NCI-H82 treated with DMSO at 0.1 percent for 48 hours (cell line): ENCODE measurements at regions not wholly inside any gene's neighbourhood (a gene's known extent, or its start where the extent isn't known, plus 50 kb on each side); places are given as distances from the start of the nearest gene placed in this dataset.
"Not testable (repeated sequence)": the region's sequence is repeated elsewhere in the genome, so short reads cannot be mapped to it uniquely, and the experiment has no call there.

Experiments used
- DNase-seq: peaks from one replicate; lab custom pipeline; 2025; ENCODE audit not compliant: unreplicated experiment; lab: John Stamatoyannopoulos, UW

DNA sequence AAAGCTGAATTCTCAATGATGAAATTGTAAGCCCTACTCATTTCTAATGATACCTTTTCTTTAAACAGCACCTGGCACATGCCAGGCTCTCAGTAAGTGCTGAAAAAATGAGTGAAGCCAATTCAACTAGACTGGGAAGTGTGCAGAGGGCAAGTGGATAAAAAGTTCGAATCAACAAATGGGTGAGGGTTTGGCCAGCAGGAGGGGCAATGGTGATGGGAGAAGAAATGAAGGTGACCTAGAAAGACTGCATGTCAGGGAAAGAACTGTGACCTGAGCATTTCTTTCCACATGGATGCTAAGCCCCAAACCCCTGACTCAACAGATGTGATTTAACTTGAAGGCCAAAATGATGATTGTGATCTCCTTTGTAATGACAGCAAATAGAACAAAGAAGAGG is 54.6 kb downstream of the DKK1 start:
- DNase-seq: no peak

DNA sequence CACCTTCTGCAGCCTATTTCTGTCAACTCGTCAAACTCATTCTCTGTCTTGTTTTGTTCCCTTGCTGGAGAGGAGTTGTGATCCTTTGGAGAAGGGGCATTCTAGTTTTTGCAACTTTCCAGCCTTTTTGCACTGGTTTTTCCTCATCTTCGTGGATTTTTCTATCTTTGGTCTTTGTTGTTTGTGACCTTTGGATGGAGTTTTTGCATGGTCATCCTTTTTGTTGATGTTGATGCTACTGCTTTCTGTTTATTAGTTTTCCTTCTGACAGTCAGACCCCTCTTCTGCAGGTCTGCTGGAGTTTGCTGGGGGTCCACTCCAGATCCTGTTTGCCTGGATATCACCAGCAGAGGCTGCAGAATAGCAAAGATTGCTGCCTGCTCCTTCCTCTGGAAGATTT is 60.1 kb downstream of the DKK1 start:
- not testable (repeated sequence) for DNase-seq

DNA sequence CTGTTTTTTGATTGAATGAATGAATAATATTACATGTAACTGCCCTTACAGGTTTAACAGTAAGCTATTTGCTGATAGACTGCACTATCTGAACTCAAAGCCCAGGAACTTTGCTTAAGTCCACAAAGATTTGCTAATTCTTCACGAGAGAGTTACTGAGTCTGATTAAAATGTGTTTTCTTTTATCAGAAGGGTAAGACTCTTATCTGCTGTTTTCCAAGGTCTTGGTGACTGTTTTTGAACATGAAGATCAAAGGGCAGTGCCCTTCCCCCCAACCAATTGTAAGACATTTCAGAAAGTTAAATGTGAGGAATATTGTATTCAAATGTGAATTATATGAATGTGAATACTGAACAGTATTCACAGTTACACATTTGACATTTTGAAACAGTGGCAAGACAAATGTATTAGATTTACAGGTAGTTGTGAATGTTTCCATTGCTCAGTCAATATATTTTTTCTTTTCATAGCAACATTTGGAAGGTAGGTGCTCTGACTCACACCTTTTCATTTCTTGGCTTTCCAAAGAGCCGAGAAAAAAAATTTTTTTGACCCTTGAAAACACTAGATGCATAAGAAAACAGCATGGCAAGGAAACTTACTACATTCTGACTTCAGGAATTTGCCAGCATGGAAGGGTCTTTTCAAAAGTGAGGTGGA is 62.7 kb downstream of the DKK1 start:
- no peak for DNase-seq

DNA sequence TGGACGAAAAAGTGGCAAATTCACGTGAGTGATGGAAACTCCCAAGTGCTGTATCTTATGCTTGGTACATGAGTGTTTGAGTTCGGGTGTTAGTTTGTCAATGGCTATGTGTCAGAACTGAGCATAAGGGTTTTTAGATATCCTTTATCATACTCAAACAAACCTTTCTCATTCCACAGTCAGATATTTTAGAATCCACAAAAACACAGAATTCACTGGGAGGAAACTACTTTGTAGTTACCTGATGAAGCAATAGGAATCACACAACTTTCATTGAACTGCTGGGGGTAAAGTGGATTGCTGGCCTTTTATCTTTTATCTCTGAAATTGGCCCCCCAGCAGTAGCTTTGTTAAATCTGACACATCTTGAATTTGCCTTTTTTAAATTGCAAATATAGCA is 64.0 kb downstream of the DKK1 start:
- DNase-seq: no peak

DNA sequence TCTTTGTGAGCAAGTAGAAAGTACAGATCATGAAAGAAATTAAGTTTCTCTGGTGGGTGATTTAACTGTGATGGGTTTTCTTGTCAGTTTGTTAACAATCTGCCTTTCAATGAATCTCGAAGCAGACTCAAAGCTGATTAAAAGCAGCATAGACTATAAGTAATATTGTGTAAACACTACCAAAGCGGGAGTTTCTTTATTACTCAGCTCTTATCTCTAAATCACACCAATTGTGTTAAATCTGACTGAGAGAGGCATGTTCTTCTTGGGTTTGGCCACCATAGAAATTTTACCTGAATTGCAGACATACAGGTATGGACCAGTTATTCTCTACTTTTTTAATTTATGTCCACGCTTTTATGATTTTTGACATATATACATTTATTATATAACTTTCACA is 65.2 kb downstream of the DKK1 start:
- no peak for DNase-seq

DNA sequence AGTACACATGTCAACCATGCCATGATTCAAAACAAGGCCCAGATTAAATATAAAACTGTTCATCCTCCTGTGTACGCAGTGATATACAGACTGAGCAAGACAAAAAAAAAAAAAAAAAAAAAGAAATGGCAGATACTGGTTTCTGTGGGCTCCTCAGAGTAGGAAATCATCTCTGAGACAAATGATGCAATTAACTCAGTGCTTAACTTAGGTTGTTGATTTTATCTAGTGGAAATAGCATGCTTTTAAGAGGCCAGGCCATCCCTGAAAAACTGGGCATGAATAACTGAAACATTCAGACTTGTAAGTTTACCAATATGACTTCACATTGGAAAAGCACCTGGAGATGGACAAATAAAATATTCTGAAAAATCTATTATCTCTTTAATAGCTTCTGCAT is 69.0 kb downstream of the DKK1 start:
- DNase-seq: no peak

DNA sequence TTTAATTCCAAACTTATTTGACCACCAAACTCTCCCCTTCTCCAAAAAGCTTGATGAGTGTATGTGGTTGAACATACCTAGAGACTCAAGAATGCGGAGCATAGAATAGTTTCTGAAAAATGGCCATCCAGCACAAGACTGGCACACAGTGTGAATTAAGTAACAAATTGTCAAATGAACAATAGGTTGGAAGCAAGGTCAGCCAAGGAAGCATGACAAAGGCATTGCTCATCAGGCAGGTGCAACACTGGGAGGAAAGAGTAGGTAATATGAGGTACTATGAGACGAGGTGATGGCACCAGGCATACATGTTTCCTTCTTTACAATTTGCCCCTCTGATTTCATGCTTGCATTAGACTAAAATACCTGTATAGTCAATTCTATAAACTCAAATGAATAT is 73.7 kb downstream of the DKK1 start:
- no peak for DNase-seq

DNA sequence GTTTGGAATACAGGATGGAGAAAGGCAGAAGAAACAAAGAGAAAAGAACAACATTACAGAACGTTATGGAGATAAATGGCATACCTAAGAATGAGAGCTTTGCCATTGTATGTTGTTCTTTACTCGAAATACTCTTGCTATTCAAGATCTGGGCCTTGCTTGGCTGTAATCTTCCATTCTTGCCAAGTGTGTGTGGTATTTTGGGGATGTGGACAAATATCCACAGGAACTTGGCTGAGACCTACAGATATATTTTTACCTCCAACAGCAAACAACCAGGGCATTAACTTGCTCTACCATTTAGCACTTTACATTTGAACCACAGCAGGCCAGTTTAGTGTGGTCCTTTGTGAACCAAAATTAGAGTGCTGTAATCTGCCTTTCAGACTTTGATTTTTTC is 76.3 kb downstream of the DKK1 start:
- DNase-seq: no peak

DNA sequence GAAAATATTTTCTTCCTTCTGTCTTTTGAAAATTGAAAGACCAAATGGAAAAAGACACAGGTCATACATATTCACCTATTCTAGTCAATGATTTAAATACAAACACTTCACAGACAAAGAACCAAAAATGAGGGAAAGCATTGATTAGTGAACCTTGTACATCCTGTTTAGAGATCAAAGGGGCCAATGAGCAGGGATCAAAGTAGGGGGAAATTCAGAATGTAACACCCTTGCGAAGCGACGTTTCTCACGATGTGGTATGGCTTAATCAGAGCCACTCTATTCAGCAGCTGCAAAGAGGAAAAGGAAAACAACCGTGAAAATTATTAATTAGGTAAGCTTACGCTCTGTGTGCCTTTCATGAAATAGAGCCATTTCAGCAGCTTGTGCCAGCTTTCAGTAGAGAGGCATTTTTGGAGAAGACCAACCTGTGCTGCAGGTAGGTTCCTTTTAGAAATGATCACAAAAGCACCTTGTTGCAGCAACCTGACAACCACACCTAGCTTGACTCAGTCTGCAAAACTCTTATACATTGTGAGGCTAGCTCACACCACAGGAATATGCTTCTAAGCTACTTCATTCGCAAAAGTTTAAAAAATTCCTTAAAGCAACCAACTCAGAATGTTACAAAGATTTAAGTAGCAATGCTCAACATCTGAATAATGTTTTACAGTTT is 78.0 kb downstream of the DKK1 start:
- DNase-seq: no peak

DNA sequence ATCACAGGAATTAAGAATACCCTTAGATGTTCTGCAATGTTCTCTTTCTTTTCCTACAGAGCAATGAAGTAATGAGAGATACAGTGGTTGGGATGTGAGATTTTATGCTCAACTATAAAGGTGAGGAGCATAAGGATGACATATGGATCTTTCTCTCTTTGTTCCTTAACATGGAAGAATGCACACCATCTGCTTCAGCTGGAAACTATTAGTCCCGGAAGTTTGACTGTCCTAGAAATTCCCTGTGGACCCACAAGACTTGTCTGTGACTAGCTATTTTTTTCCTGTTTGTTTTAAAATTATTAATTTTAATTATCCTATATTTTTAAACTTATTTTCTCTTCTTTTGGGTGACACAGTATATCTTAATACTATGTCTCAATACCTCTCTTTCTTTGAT is 80.2 kb downstream of the DKK1 start:
- DNase-seq: no peak

DNA sequence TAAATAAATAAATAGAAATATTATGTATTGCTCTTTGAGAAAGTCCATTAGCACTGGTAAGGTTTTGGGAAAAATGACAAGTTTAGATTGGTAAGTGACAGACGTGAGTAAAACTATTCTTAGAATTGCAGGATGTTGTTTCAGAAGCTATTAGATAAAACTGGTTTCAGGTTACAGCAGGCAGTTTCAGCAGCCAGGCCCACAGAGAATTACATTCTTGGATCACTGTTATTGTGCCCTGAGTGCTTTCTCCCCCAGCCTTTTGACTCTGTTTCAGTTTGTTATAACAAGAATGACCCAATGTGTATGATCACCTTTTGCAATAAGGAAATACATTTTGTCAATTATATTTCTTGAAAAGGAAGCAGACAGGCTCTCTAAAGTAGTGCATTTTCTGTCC is 86.5 kb downstream of the DKK1 start:
- DNase-seq: no peak

DNA sequence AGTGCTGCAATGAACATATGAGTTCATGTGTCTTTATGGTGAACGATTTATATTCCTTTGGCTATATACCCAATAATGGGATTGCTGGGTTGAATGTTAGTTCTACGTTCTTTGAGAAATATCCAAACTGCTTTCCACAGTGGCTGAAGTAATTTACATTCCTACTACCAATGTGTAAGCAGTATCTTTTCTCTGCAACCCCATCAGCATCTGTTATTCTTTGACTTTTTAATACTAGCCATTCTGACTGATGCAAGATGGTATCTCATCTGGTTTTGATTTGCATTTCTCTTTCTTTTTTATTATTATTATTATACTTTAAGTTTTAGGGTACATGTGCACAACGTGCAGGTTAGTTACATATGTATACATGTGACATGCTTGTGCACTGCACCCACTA is 89.7 kb downstream of the DKK1 start:
- DNase-seq: not testable (repeated sequence)

DNA sequence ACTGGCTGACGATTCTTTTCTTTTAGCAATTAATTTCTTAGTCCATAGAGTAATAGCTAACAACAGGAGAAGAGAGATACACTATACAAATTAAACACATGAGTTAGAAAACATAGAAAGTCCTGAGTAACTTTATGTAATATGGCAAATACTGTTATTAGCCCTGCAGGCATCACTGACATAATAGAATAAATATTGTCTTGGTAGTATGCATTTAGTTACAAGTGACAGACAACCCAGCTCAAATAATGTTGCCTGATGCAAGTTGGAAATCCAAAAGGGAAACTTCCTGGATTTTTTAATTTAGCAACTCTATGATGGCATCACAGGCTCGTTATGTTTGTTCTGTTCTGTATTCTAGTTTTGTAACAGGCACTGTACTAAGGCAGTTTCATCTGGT is 95.1 kb downstream of the DKK1 start:
- DNase-seq: no peak

DNA sequence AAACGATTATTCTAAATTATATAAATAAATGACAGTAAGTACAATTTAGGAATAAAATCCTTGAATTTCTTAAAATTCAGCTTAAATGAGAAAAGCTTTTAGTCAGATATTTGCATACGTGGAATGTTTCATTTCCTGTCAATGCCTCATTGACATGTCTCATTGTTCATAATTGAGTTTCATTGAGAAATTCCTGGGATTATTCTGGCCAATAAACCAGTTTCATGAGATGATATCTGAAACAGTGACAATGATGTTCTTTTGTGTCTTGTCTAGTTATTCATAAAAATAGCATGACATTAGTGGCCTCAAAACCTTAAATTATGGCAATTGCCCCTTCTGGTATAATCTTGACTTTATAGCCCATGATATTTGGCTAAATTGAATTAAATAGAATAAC is 95.8 kb downstream of the DKK1 start:
- DNase-seq: no peak

DNA sequence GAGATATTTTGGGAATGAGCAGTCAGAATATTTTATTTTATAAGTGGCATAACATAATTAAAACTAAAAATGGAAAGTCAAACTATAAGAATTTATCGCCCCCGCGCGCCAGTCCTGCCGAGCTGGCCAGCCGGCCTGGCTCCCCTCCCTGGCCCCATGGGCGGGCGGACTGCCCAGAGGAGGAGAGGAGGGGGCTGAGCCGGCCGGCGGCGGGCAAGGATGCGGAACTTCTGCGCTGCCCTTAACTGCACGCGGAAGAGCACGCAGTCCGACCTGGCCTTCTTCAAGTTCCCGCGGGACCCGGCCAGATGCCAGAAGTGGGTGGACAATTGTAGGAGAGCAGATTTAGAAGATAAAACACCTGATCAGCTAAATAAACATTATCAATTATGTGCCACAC is 96.8 kb downstream of the DKK1 start:
- no peak for DNase-seq

DNA sequence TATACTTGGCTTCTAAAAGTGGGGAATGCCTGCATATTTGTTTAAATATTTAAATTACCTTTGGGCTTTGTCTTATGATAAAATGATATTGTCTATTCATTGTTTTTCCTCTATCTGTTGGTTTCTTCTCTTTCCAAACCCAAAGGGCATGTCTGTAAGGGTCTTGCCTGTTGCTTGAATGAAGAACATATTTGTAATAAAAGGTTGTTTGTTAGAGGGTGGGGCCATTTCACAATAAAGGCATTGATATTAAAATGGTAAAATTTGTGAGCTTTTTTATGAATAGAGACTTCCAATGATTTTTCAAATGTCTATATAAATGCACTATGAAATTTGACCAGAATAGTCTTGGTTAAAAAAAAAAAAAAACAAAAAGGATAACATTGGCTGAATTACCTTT is 105.2 kb downstream of the DKK1 start:
- DNase-seq: no peak

DNA sequence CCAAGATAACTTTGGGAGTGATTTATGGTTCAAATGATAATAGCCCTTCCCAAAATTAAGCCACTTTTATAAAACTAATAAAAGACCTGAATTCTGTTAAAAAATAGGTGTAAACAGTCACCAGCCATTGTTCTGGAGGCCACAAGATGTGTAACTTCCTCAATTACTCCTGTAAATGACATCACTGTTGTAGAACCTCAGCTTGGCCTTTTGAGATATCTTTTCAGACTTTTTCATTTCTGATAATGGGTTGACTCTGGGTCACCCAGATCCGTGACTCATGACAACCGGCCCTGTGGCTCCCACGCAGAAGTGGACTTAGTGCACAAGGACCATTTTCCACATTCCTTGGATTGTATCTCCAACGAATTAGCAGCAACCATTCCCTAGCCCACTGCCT is 106.6 kb downstream of the DKK1 start:
- no peak for DNase-seq

DNA sequence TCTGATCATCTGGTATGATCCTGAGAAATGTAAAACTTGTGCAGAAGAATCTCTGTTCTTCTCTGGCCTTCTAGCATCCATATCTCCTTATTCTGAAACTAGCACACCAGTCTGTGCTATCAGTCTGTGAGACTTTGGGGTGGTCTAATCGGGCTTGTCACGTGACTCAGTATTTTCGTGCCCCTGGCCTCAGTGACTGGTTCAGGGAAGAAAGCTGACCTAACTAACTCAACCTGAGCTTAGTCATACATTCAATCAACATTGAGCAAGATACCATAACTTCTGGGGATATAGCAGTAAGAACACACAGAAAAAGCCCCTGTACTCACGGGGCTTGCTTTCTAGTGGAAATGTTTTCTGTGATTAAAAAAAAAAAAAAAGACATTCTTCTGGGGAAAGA is 109.3 kb downstream of the DKK1 start:
- DNase-seq: no peak

DNA sequence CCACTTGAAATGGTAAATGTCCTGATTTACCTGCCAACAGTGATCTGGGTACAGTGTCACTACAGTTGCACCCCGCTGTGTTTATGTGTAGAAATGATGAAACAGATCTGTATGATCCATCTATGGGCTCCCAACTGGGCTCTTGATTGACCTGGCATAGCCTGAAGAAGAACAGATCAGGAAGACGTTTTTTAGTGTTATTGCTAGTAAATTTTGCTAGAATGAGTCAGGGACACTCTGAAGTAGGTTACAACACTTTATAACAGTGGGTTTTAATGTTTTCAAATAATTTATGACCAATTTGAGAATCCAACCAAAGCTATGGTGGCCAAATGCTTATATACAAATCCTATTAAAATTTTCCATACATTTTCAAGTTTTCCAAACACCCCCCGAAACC is 110.3 kb downstream of the DKK1 start:
- DNase-seq: no peak

DNA sequence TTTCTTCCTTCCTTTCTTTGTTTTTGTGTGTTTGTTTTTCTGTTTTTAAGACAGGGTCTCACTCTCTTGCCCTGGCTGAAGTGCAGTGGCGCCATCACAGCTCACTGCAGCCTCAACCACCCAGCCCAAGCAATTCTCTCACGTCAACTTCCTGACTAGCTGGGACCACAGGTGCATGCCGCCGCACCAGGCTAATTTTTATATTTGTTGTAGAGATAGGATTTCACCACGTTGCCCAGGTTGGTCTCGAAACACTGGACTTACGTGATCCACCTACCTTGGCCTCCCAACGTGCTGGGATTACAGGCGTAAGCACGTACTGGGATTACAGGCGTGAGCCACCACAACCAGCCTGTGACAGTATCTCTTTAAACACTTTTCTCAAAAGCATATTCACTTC is 120.7 kb downstream of the DKK1 start:
- no peak for DNase-seq

DNA sequence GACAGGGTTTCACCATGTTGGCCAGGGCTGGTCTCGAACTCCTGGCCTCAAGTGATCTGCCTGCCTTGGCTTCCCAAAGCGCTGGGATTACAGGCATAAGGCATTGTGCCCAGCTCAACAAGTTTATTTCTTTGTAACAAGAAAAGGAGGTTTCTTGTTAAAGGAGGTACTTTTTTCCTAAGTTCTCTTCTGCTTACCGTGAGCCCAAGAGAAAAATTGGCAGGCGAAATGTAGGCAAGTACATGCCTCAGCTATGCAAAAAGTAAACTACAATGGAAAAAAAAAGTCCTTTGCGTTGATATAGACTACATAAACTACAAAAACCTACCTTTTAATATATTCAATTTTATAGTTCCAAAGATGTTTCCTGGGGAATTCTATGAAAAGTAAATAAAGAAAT is 122.6 kb downstream of the DKK1 start:
- DNase-seq: no peak

DNA sequence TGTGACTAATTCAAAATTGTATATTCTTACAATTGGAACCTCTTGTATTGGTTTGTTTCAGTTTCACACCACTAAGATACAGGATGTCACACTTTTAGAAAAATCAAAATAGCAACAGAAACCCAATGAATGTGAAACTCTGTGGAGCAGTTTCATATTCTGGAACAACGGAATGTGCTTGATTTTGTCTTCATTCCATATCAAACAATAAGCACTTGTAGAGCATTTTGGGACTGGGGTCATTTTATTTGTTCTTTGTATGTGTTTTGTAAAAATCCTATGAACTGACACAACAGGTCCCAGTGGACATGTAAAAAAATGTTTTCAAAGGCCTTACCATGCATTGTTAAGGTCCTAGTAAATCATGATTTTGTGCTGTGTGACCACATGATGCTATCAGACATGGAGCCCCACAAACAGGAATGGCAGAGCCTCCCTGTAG is 123.1 kb downstream of the DKK1 start:
- no peak for DNase-seq

DNA sequence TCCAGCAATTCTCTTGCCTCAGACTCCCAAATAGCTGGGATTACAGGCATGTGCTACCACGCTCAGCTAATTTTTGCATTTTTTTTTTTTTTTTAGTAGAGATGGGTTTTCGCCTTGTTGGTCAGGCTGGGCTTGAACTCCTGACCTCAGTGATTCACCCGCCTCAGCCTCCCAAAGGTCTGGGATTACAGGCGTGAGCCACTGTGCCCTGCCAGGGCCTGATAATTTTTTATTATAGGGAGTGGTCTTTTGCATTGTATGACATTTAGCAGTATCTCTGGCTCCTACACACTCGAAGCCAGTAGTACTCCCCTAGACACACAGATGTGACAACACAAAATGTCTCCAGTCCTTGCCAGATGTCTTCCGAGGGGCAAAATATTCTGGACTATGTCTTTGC is 124.0 kb downstream of the DKK1 start:
- DNase-seq: no peak
